GM21717 (cell line): ENCODE measurements at regions not wholly inside any gene's neighbourhood (a gene's known extent, or its start where the extent isn't known, plus 50 kb on each side); places are given as distances from the start of the nearest gene placed in this dataset.
"Not testable (repeated sequence)": the region's sequence is repeated elsewhere in the genome, so short reads cannot be mapped to it uniquely, and the experiment has no call there.

Experiments used
- ATAC-seq: cut with Tn5 transposase; IDR thresholded peaks from one replicate; pipeline ENCODE4 v1.9.1; 2021; ENCODE audit warnings: mild to moderate bottlenecking, moderate library complexity; ENCODE audit not compliant: unreplicated experiment

GRCh38 chr3:160047876-160048275, 59.2 kb downstream of the IL12A start:
- ATAC-seq, result no peak

DNA sequence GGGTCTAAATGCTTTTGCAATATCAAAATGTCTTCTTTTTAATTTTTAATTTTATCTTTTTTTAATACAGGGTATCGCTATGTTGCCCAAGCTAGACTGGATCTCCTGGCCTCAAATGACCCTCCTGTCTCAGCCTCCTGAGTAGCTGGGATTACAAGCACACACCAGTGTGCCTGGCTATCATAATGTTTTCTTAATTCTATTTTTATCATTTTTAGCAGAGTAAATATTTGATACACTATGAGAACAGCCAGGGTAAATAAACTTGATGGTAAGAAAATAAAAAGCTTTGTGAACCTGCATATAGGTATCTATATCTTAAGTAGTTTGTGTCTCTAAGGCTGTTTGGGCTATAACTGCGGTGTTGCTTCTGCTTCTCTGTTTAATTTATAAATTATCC, 60.4 kb downstream of the IL12A start:
- ATAC-seq, result no peak

GRCh38 chr3:160049565-160049964, 60.9 kb downstream of the IL12A start:
- no peak for ATAC-seq

DNA sequence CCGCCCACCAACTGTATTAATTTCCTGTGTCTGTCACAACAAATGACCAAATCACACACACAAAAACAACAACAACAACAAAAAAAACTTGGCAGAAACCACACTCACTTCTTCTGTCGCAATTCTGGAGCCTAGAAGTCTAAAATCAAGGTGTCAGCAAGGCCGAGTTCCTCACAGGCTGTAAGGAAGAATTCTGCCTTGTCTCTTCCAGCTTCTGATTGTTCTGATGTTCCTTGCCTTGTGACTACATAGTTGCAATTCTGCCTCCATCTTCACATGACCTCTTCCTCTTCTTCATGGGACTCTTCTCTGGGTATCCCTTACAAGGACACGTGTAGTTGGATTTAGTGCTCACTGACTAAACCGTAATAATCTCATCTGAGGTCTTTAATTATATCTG, 61.4 kb downstream of the IL12A start:
- ATAC-seq, result no peak

GRCh38 chr3:160052385-160053047, 63.9 kb downstream of the IL12A start:
- no peak for ATAC-seq

- no peak for ATAC-seq
These were observed 64.4 kb downstream of the IL12A start for GRCh38 chr3:160053048-160053391.

DNA sequence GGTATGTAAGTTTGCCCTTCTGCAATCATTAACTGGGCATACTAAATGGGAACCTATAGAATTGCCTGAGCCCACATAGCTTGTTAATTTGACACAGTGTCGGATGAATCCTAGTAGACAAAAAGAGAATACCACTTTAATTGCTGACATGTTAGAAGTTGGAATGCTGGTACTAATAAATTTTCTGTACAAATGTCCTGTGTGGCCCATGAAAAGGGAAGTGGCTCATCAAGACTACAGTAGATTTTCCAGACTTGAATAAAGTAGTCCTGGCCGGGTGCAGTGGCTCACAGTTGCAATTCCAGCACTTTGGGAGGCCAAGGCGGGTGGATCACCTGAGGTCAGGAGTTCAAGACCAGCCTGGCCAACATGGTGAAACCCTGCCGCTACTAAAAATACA, 66.2 kb downstream of the IL12A start:
- ATAC-seq, result not testable (repeated sequence)

GRCh38 chr3:160055659-160056058, 67.0 kb downstream of the IL12A start:
- ATAC-seq, result no peak

GRCh38 chr3:160057331-160057730, 68.7 kb downstream of the IL12A start:
- no peak for ATAC-seq

GRCh38 chr3:160060409-160061027, 71.9 kb downstream of the IL12A start:
- no peak for ATAC-seq

DNA sequence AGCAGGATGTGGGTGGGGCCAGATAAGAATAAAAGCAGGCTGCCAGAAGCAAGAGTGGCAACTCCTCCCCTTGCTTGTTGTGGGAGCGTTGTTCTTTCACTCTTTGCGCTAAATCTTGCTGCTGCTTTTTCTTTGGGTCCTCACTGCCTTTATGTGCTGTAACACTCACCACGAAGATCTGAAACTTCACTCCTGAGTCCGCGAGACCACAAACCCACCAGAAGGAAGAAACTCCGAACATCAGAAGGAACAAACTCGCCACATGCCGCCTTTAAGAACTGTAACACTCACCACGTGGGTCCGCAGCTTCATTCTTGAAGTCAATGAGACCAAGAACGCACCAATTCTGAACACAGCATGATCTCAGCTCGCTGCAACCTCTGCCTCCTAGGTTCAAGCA, 72.9 kb downstream of the IL12A start:
- no peak for ATAC-seq

DNA sequence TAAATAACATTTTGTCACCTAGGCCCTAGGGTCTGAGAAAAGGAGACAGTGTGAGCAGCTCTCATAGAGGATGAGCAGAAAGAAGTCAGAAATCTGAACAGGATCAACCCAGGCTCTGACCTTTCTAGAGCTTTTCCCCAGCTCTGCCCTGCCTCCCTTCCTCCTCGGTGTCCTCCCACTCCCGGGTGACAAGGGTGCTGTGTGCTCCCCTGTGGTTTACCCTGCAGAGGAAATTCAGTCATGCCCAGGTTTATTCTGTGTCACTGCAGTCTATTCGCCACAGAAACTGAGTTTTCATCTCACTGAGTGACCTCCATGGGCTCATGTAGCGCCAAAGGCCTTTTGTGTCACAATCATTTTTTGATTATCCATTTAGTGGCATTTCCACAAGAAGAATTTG, 76.6 kb downstream of the IL12A start:
- no peak for ATAC-seq

- ATAC-seq, result no peak
These were observed 77.2 kb downstream of the IL12A start for GRCh38 chr3:160065786-160066185.

- ATAC-seq, result no peak
These were observed 81.4 kb downstream of the IL12A start for GRCh38 chr3:160069986-160070385.

- ATAC-seq, result no peak
These were observed 87.9 kb downstream of the IL12A start for GRCh38 chr3:160076519-160076918.

DNA sequence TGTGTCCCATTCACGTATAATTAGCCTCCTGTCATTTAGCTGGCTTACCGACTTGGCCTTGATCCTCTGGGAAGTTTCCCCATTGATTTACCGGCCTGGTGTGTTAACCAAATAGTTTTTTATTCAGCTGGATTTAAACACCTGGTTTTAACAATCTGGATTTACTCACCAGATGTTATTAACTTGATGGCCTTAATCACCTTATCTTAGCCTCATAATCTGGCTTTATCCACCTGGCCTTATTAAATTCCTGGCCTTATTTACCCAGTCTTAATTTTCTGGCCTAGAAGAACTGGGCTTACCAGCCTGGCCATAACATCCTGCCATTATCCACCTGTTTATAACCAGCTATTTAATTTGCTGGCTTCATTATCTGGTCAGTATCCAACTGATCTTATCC, 89.9 kb downstream of the IL12A start:
- ATAC-seq, result no peak

- no peak for ATAC-seq
These were observed 93.4 kb downstream of the IL12A start for GRCh38 chr3:160081958-160082533.

GRCh38 chr3:160084998-160085397, 96.4 kb downstream of the IL12A start:
- ATAC-seq, result no peak

DNA sequence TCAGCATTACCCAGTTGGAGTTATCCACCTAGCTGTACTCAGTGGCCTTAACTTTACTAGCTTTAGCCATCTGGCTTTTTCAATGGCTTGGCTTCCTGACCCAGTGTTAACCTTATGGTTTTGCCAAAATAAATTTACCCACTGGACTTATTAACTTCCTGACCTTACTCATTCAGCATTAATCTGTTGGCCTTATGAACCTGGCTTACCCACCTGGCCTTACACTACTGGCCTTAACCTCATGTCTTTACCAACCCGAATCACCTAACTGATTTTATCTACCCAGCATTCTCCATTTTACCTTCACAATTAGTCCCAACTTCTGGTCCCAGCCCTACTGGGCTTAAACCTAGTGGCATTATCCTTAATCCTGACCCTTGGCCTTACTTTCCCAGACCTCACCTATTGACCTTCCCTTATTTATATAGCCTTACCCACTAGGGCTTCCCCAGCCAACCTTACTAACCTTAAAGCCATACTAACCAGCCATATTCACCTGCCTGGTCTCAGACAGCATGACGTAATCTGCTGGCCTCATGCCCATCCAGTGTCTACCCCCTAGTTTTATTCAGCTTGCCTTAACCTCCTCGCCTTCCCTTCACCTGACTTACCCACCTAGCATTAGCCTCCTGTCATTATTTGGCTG, 100.0 kb downstream of the IL12A start:
- ATAC-seq, result no peak

- no peak for ATAC-seq
These were observed 102.0 kb downstream of the IL12A start for GRCh38 chr3:160090653-160091052.

GRCh38 chr3:160091441-160091840, 102.8 kb downstream of the IL12A start:
- ATAC-seq, result no peak

DNA sequence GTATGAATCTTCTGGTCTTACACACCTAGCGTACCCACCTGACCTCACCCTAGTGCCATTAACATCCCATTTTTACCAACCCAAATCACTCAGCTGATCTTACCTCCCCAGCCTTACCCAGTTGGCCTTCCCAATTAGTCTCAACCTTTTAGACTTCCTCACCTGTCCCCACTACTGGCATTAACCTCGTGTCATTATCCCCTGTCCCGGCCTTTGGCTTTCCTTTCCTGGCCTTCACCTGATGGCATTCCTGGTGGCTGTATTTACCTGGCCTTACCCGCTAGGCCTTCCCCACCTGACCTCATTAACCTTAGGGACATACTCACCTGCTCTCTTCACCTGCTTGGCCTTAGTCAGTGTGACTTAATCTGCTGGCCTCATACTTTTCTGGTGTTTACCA, 104.1 kb downstream of the IL12A start:
- no peak for ATAC-seq
